RPMI8226 (cell line): ENCODE measurements at regions not wholly inside any gene's neighbourhood (a gene's known extent, or its start where the extent isn't known, plus 50 kb on each side); places are given as distances from the start of the nearest gene placed in this dataset.
A peak's percentile ranks its signal among the peaks of the same experiment; 100 is the strongest.
"Not testable (repeated sequence)": the region's sequence is repeated elsewhere in the genome, so short reads cannot be mapped to it uniquely, and the experiment has no call there.

ENCODE experiments used
- DNase-seq: peaks from one replicate; pipeline ENCODE4 v3.0.0-alpha.2; 2015

DNA sequence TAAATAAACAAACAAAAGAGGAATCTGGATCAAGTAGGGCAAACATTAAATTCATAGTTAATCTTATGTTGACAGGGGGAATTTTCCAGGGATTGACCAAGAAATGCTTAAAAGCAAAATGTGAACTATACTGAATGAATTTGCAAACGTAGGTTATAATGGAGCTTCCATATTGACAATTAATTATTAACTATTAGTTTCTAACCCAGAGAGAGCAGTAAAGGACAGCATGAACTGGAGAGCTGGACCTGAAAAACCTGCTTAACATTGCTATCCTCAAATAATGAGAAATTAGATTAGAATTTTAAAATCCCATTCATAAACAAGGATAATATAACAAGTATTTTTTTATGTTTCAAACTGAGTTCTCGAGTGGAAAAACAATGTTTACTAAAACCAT lies 1089.6 kb downstream of the DNAJB9 start:
- DNase-seq = no peak

DNA sequence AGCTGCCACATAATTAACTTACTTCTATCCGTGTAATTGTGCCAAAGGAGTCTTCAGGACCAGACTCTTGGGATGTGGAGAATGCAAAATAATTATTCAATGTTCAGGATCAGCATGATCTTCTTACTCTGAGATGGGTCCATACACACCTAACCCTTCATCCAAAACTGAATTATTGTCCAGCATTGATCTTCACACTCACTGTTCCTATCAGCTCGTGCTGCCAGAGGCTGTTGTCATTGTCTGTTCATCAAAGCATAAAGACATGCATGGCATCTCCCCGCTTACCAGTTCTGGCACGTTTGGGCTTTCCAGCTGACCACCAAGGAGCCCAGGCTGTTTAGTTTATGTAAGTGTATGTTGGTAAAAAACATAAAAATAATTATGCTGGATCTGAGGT lies 1090.7 kb downstream of the DNAJB9 start:
- no peak for DNase-seq

DNA sequence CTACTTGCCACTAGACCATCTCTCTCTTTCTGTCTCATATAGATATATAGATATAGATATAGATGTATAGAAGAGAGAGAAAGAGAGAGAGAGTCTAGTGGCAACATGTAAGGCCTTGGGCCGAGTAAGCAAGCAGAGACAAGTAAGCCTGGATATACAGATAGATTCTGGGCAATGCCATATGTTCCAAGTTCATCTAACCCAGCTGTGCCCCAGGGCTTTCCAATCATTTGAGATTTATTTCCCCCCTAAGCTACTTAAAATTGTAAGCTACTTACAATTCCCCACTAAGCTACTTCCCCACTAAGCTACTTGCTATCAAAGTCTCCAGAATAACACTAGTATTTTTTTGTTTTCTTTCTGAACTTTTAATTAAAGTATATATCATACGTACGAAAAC lies 1094.1 kb downstream of the DNAJB9 start:
- no peak for DNase-seq

DNA sequence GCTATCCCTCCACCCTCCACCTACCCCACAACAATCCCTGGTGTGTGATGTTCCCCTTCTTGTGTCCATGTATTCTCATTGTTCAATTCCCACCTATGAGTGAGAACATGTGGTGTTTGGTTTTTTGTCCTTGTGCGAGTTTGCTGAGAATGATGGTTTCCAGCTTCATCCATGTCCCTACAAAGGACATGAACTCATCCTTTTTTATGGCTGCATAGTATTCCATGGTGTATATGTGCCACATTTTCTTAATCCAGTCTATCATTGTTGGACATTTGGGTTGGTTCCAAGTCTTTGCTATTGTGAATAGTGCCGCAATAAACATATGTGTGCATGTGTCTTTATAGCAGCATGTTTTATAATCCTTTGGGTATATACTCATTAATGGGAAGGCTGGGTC lies 1117.6 kb downstream of the DNAJB9 start:
- DNase-seq = not testable (repeated sequence)

DNA sequence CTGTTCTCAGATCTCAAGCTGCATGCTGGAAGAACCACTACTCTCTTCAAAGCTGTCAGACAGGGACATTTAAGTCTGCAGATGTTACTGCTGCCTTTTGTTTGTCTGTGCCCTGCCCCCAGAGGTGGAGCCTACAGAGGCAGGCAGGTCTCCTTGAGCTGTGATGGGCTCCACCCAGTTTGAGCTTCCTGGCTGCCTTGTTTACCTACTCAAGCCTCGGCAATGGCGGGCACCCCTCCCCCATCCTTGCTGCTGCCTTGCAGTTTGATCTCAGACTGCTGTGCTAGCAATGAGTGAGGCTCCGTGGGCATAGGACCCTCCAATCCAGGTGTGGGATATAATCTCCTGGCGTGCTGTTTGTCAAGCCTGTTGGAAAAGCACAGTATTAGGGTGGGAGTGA lies 1122.9 kb downstream of the DNAJB9 start:
- DNase-seq = peak; percentile 25

DNA sequence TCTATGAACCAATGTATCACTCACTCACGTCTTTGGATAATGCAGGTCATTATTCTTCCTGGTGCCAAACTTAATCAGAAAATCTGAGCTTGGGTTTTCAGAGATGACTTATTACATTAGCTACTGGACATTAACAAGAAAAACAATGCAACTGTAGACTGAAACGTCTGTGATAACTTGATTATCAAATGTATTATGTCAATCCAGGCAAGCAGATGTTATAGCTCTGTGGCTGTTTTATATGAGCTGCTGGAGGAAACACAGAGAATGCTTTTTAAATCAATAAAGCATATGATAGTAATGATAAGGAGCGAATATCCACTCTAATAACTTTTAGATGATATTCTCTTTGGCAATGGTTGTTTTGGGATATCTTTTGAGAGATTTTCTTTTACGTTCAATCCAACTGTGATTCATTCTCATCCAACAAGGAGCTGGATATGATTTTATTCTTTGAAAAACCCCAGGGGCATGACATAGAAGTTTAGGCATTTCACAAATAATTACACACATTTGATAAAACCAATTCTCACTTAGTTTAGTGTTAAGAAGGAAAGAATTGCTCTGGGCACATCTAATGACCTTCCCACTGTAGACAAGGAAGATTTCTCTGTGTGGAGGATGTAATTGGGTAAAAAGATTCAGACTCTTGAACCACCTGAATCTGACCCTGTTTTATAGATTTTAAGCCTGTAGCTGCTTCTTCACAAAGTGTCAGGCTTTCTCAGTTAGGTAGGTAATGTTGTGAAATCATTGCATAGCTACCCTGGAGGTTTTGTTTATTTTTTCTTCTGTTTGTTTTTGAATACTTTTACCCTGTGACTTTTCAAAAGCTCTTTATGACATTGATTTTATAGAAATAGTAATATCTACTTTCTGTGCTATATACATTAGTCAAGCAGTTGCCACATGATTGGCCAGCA lies 1124.7 kb downstream of the DNAJB9 start:
- no peak for DNase-seq

DNA sequence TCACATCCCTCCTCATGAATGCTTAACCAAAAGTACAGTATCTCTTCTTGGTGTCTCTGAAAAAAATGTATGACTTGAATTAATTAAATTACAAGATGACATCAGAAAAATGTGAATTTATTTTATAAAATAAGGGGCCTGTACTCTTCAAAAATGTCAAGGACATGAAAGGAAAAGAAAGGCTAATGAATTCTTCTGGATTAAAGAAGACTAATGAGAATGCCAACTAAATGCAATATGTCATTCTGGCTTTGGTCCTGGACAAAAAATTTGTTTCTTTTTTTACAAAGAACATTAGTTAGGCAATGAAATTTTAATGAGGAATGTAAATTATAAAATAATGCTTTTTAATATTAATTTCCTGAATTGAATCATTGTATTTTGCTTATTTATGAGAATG lies 1125.7 kb downstream of the DNAJB9 start:
- DNase-seq = no peak

DNA sequence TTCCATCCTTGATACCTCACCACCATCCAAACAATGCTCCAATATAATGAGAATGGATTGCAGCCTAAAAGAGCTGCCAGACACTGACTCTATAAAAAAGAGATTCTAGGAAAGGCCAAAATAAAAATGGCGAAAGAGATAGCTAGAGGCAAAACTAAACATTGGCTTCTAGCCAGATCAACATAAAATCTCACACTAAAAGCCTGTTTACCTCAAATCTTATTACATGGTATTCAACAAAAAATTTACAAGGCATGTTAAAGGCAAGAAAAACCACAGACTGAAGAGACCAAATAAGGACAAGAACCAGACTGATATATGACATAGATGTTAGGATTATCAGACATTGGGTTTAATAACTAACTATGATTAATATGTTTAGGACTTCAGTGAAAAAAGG lies 1127.0 kb downstream of the DNAJB9 start:
- no peak for DNase-seq

DNA sequence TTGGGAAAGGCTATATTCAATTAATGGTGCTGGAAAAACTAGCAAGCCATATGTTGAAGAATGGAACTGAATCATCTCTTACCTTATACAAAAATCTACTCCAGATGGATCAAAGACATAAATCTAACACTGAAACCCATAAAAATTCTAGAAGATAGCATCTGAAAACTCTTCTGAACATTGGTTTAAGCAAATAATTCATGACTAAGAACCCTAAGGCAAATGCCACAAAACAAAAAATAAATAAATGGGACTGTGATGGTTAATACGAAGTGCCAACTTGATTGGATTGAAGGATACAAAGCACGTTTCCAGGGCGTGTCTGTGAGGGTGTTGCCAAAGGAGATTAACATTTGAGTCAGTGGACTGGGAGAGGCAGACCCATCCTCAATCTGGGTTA lies 1130.0 kb downstream of the DNAJB9 start:
- DNase-seq = no peak

DNA sequence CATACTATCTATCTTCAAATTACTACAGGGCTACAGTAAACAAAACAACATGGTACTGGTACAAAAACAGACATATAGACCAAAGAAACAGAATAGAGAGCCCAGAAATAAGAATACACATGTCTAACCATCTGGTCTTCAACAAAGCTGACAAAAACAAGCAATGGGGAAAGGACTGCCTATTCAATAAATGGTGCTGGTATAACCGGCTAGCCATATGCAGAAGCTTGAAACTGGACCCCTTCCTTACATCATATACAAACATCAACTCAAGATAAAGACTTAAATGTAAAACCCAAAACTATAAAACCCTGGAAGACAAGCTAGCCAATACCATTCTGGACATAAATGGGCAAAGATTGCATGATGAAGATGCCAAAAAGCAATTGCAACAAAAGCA lies 1143.7 kb downstream of the DNAJB9 start:
- no peak for DNase-seq

DNA sequence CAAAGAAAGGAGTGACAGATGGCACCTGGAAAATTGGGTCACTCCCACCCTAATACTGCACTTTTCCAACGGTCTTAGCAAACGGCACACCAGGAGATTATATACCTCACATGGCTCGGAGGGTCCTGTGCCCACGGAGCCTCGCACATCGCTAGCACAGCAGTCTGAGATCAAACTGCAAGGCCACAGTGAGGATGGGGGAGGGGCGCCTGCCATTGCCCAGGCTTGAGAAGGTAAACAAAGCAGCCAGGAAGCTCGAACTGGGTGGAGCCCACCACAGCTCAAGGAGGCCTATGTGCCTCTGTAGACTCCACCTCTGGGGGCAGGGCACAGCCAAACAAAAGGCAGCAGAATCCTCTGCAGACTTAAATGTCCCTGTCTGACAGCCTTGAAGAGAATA lies 1149.7 kb downstream of the DNAJB9 start:
- DNase-seq = not testable (repeated sequence)

DNA sequence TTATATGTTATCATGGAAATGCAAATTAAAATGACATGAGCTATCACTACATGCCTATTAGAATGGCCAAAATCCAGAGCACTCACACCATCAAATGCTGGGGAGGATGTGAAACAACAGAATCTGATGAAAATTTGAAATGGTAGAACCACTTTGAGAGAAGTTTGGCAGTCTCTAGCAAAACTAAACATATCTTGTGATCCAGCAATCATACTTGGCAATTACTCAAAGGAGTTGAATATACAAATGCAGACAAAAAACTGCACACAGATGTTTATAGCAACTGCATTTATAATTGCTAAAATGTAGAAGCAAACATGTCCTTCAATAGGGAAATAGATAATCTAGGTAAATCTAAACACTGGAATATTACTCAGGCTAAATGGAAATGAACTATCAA lies 1164.9 kb downstream of the DNAJB9 start:
- DNase-seq = no peak

DNA sequence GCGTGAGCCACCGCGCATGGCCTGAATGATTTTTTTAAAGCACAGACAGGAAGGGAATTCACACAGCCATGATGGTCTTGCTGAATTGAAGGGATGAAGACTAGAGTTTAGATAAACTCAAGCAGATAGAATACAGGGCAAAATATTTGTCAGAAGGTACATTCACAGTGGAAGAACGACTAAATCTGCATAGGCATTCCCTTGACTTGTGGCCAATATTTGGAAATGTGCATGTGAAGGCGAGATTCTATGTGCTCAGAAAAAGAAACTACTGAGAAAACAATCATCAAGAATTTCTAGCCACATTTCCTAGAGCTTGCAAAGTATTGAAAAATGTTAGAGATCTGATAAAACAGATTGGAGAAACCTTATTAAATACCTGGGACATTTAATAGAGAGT lies 1166.2 kb downstream of the DNAJB9 start:
- DNase-seq = no peak

DNA sequence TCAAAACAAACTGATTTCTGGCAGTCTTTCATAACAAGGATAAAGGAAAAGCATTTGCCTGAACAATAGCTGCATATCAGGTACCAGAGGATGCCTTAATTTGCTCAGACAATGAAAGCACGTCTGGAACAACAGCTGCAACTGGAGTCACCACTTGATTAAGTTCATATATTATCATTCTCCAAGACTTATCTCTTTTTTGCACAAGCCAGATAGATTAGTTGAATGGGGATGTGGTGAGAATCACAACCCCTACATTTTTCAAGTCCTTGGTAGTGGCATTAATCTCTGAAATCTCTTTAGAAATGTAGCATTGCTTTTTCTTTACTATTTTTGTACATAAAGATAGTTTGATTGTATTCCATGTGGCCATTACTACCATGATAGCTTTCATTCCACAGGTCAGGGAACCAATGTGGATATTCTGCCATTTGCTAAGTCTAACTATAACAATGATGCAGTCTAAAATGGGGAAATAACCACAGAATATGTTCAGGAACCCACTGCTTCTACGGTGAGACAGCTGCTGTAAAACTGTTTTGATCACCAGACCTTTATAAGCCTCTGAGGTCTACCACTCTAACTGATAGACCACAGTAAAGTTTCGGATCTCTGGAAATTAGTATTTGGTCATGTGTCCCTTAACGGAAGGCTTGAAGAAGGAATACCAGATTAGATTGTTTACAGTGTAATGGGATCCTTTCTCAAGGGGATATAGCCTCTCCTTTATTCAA lies 1176.2 kb downstream of the DNAJB9 start:
- DNase-seq = no peak

DNA sequence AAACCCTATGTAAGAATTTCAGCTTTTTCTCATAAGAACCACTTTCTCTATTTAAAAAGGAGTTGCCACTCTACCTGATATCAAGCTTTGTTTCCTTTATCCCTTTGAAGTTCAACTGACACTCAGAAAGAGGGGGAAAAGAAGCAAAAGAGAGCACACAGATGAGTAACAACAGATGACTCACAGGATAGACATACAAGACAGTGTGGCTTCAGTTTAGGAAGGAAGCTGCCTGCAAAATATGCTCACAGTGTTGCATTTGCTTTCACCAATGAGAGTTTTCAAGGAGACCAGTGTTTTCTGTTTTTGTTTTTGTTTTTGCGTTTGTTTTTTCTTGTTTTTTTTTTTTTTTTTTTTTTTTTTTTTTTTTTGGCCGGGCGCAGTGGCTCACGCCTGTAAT lies 1181.6 kb downstream of the DNAJB9 start:
- no peak for DNase-seq

DNA sequence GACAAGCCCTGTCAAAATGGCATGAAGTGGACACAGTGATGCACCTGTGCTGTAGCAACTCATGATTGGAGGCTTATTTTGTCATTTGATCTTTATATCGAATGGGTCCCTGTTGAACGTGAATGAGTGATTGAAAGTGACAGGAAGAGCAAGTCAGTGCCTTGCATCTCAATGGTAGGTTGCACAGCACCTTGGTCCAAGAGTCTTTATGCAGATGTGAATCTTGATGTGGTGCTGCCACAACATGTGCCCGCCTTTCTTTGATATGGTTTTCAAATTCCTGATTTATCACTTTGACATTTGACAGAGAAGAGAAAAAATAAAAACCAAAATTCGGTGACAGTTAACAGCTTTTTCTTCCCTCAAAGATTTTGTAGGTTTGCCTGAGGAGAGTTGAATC lies 1182.4 kb downstream of the DNAJB9 start:
- no peak for DNase-seq

DNA sequence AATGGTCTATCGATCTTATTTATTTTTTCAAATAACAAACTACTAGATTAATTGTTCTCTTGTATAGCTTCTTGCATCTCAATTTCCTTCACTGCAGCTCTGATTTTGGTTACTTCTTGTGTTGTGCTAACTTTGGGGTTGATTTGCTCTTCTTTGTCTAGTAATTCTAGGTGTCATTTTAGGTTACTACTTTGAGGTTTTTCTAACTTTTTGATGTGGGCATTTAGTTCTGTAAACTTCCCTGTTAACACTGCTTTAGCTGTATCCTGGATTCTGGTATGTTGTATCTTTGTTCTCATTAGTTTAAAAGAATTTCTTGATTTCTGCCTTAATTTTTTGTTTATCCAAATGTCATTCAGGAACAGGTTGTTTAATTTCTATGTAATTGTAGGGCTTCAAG lies 1188.0 kb downstream of the DNAJB9 start:
- no peak for DNase-seq

DNA sequence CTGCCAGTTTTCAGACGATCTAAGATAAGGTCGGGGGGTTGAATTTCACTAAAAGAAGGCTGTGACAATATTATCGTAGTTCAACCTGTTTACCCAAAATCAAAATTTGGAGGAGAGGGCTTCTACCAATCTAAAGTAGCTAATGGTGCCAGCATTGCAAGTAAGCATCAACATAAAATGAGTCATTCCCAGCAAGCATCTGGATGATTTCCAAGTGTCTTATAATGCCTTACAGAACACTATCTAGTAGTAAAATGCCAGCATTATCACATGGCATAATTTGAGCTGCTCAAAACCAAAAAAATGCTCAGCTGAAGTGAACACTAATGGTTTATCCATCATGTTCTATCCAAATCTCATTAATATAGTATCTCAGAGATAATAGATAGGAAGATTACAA lies 1193.9 kb downstream of the DNAJB9 start:
- DNase-seq = no peak

DNA sequence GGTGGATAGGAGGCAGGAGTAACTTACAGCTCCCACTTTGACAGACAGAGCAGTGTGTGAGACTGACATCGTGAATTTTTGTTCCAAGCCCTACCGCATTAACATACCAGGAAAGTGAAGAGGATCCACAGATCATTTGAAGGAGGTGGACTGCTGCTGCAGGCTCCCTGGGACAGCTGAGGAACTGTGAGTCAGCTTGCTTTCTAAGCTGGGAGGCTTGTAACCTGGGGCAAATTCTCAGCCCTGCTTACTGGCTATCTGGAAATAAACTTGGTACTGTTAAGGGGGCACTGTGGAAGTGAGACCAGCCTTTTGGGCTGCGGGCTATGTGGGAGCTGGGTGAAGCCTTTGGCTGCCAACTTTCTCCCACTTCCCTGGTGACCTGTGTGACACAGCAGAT lies 1202.5 kb downstream of the DNAJB9 start:
- DNase-seq = no peak

DNA sequence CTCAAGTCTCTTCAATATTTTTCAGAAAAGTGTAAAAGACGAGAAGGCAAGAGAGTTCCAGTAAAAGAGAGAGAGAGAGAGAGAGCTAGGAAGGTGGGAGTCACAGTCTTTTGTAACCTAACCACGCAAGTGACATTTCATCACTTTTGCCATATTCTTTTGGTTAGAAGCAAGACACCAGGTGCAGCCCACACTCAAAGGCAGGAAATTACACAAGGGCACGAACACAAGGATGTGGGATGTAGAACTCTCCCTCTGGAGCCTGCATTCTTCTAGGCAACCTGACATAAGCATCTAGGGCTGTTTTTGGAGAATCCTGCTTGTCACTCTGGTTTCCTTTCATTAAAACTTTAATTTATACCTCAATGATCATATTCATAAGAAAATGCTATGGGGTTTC lies 1213.1 kb downstream of the DNAJB9 start:
- DNase-seq = no peak

DNA sequence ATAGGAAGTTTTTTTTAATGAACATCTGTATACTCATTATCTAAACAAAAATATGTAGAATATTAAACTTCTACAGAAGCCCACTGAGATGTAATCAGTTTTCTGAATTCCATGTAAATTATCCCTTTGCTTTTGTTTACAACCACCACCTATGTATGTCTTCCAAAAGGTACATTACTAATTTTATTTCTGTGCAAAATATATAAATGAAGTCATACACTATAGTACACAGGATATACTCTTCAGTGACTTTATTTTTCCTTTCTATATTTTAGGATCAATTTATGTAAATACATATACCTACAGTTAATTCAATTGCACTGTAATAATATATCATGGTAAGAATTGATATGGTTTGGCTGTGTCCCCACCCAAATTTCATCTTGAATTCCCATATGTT lies 1236.9 kb downstream of the DNAJB9 start:
- no peak for DNase-seq

DNA sequence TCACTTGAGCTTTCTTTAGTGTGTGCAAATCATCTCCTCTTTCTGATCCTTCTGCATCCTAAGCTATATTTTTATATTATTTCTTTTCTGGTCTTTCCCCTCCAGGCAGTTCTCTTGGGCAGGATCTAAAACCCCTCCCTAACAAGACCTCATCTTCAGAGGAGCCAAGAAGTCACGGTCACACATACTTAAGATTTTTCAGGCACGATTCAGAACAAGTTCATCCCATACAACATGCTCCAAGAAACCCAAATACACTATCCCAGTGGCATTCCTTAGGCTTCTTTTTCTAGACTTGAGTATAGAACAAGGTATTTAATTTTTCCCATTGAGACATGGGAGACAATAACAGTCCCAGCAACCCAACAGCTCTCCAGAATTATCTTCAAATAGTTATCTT lies 1251.5 kb downstream of the DNAJB9 start:
- no peak for DNase-seq

DNA sequence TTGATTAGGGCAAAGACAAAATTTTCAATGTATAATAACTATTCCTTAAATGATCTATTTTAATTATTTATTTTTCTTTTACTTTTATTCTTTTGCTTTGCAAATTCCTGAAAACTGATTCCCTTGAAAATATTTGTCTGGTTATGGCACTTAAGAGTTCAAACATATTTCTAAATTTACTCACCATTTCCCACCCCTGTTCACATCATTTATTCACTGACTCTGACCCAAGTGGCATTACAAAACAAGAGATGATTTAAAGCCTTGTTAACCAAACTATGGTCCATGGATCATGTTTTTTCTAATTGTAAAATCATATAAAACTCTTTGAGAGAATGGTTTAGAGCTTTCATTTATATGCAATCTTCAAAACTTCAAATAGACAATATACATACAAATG lies 1256.1 kb upstream of the LRRN3 start:
- no peak for DNase-seq

DNA sequence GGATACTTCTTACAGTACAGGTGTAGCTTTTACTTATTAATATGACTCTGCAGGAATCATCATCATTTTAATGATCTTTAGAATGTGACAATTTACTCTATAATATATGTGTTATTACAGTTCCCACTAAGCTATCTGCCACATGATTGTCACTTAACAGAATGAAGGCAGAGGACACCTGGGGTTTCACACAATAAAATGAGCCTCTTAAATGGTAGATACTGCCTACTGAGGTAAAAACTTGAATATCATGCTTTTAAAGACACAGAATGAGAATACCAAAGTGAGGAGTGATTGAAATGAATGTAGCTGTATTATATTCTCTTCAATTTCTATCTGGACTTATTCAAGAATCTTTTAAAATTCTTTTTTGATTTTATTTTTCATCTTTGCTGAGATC lies 1255.3 kb upstream of the LRRN3 start:
- no peak for DNase-seq

DNA sequence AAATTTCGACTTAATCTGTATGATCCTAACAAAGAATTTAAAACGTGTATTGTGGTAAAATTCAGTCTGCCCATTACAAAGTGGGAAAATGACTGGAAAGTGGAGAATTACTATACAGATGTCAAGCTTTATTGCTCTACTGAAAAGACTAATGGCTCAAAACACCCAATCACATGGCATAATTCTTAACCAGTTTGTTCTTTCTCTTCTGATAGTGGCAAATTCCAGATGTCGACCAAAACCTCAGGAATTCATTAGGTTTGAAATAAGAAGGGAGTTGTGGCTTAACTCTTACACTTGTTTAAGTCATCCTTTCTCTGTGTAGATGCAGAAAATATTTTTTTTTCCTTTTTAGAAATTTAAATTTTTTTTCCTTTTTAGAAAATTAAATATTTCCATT lies 1254.9 kb upstream of the LRRN3 start:
- no peak for DNase-seq
